ENCODE measurements at regions not wholly inside any gene's neighbourhood (a gene's known extent, or its start where the extent isn't known, plus 50 kb on each side); places are given as distances from the start of the nearest gene placed in this dataset.

- TF ChIP-seq CTCF (IDR thresholded peaks at IDR 0.05; ENCODE audit: insufficient read depth, low read length, poor library complexity, severe bottlenecking) = no peak
- no peak for TF ChIP-seq EZH2phosphoT487 (conservative IDR thresholded peaks at IDR 0.05; ENCODE audit: low read length)
Observed at GRCh38 chr12:125324861-125325490, 259.7 kb downstream of the AACS start.
